Mammary epithelial cell (primary cell): ENCODE measurements at regions not wholly inside any gene's neighbourhood (a gene's known extent, or its start where the extent isn't known, plus 50 kb on each side); places are given as distances from the start of the nearest gene placed in this dataset.

ENCODE experiments used
- CTCF ChIP-seq, 2 donors: IDR thresholded peaks in 1 of 2; conservative IDR thresholded peaks in 1 of 2; 2 replicates each; pipeline ENCODE4 v1.5.1; 2011 to 2012; ENCODE audit warnings: inconsistent platforms in 2 of 2, low read length in 2 of 2, mild to moderate bottlenecking in 2 of 2, control low read depth in 1 of 2, low read depth in 1 of 2; ENCODE audit not compliant: insufficient read depth in 1 of 2; ENCODE audit errors: extremely low read depth in 1 of 2
- EZH2 ChIP-seq: IDR thresholded peaks from 2 replicates; pipeline ENCODE4 v1.6.1; 2012; ENCODE audit warnings: low read length, inconsistent platforms, borderline replicate concordance

GRCh38 chr5:110094109-110094508 lies 404.4 kb downstream of the MAN2A1 start:
- TF ChIP-seq CTCF (conservative IDR thresholded peaks at IDR 0.05 in 1 of 2, IDR thresholded peaks at IDR 0.05 in 1 of 2; ENCODE audit: extremely low read depth in 1 of 2, insufficient read depth in 1 of 2, low read depth in 1 of 2, low read length in 2 of 2): no peak
- TF ChIP-seq EZH2: no peak
